GM23338 (cell line): ENCODE measurements at regions not wholly inside any gene's neighbourhood (a gene's known extent, or its start where the extent isn't known, plus 50 kb on each side); places are given as distances from the start of the nearest gene placed in this dataset.
A peak's percentile ranks its signal among the peaks of the same experiment; 100 is the strongest.

Source experiments
- ATAC-seq: fragments of 200-7000 bp; cut with Tn5 transposase; 3 replicates; pipeline ENCODE4 v1.9.1; 2020
- DNase-seq: peaks from one replicate; pipeline ENCODE4 v3.0.0-alpha.2; 2015; ENCODE audit warnings: low spot score
- H2AFZ ChIP-seq: fragments of 200-600 bp; sonication (generic); 2 replicates; pipeline ENCODE4 v1.8.0; 2016; ENCODE audit warnings: antibody characterized with exemption, mild to moderate bottlenecking, moderate library complexity
- H3F3A ChIP-seq: fragments of 200-600 bp; sonication (generic); replicated peaks from 2 replicates; pipeline ENCODE4 v1.8.0; 2017; ENCODE audit warnings: antibody characterized with exemption, mixed run types, low read depth
- H3K27ac ChIP-seq: fragments of 200-600 bp; sonication (generic); 2 replicates; pipeline ENCODE4 v1.6.1; 2016; ENCODE audit warnings: low read depth
- H3K27me3 ChIP-seq: fragments of 200-600 bp; sonication (generic); 2 replicates; pipeline ENCODE4 v1.8.0; 2016; ENCODE audit warnings: mild to moderate bottlenecking, mixed run types, moderate library complexity; ENCODE audit not compliant: insufficient read depth
- H3K36me3 ChIP-seq: fragments of 200-600 bp; sonication (generic); 2 replicates; pipeline ENCODE4 v1.8.0; 2016; ENCODE audit warnings: mild to moderate bottlenecking; ENCODE audit not compliant: insufficient read depth
- H3K4me1 ChIP-seq: fragments of 200-600 bp; sonication (generic); 2 replicates; pipeline ENCODE4 v1.8.0; 2016; ENCODE audit warnings: mild to moderate bottlenecking, moderate library complexity; ENCODE audit not compliant: insufficient read depth
- H3K4me2 ChIP-seq: fragments of 200-600 bp; sonication (generic); 2 replicates; pipeline ENCODE4 v1.7.1; 2017; ENCODE audit warnings: mixed run types
- H3K4me3 ChIP-seq: fragments of 200-600 bp; sonication (generic); 2 replicates; pipeline ENCODE4 v1.6.1; 2016; ENCODE audit warnings: mixed run types
- H3K79me2 ChIP-seq: fragments of 200-600 bp; sonication (generic); replicated peaks from 2 replicates; pipeline ENCODE4 v1.8.0; 2017; ENCODE audit warnings: mild to moderate bottlenecking; ENCODE audit not compliant: insufficient read depth
- H3K9me2 ChIP-seq: fragments of 200-600 bp; sonication (generic); 2 replicates; pipeline ENCODE4 v1.8.0; 2017; ENCODE audit not compliant: insufficient read depth
- H4K20me1 ChIP-seq: fragments of 200-600 bp; sonication (generic); replicated peaks from 2 replicates; pipeline ENCODE4 v1.8.0; 2017; ENCODE audit warnings: mild to moderate bottlenecking; ENCODE audit not compliant: insufficient read depth
- H3K27ac Mint-ChIP-seq: 2 replicates; pipeline ENCODE4 v1.8.0; 2020; ENCODE audit warnings: inconsistent platforms, mild to moderate bottlenecking, moderate library complexity, mixed read lengths
- H3K27me3 Mint-ChIP-seq: 3 replicates; pipeline ENCODE4 v1.8.0; 2022; ENCODE audit warnings: low read depth, mild to moderate bottlenecking, moderate library complexity, mixed read lengths, inconsistent platforms; ENCODE audit not compliant: insufficient read depth, poor library complexity
- H3K36me3 Mint-ChIP-seq: 3 replicates; pipeline ENCODE4 v1.8.0; 2021; ENCODE audit warnings: low read depth, mild to moderate bottlenecking, inconsistent platforms, moderate library complexity, mixed read lengths
- H3K4me1 Mint-ChIP-seq: 3 replicates; pipeline ENCODE4 v1.8.0; 2020; ENCODE audit warnings: mild to moderate bottlenecking, inconsistent platforms, mixed read lengths
- H3K4me3 Mint-ChIP-seq: 3 replicates; pipeline ENCODE4 v1.8.0; 2021; ENCODE audit warnings: moderate library complexity, mild to moderate bottlenecking, inconsistent platforms, mixed read lengths
- H3K9me3 Mint-ChIP-seq: 3 replicates; pipeline ENCODE4 v1.8.0; 2020; ENCODE audit warnings: moderate library complexity, mild to moderate bottlenecking, inconsistent platforms, mixed read lengths
- CREB1 ChIP-seq: fragments of 250-450 bp; sonication (Bioruptor Pico); IDR thresholded peaks from 2 replicates; pipeline ENCODE4 v1.5.0; 2020; ENCODE audit warnings: low read depth, mild to moderate bottlenecking, moderate library complexity
- ETS1 ChIP-seq: IDR thresholded peaks from 2 replicates; pipeline ENCODE4 v1.6.1; 2016; ENCODE audit warnings: antibody characterized with exemption
- EZH2 ChIP-seq: fragments of 200-600 bp; sonication (generic); IDR thresholded peaks from one replicate; pipeline ENCODE4 v1.8.0; 2017; ENCODE audit warnings: antibody characterized with exemption, mild to moderate bottlenecking, low read depth; ENCODE audit not compliant: unreplicated experiment
- EZH2phosphoT487 ChIP-seq: fragments of 200-600 bp; sonication (generic); IDR thresholded peaks from one replicate; pipeline ENCODE4 v1.8.1; 2018; ENCODE audit warnings: antibody characterized with exemption; ENCODE audit not compliant: unreplicated experiment
- JUNB ChIP-seq: IDR thresholded peaks from one replicate; pipeline ENCODE4 v1.6.1; 2016; ENCODE audit warnings: antibody characterized with exemption; ENCODE audit not compliant: unreplicated experiment
- NANOG ChIP-seq: IDR thresholded peaks from 2 replicates; pipeline ENCODE4 v1.6.1; 2016; ENCODE audit warnings: antibody characterized with exemption, borderline replicate concordance
- STAT1 ChIP-seq: IDR thresholded peaks from one replicate; pipeline ENCODE4 v1.6.1; 2016; ENCODE audit warnings: antibody characterized with exemption; ENCODE audit not compliant: unreplicated experiment
- ZNF114 ChIP-seq: fragments of 250-450 bp; sonication (Bioruptor Pico); IDR thresholded peaks from 2 replicates; pipeline ENCODE4 v1.5.0; 2020; ENCODE audit warnings: mild to moderate bottlenecking, moderate library complexity
- ZNF331 ChIP-seq: fragments of 250-450 bp; sonication (Bioruptor Pico); IDR thresholded peaks from 2 replicates; pipeline ENCODE4 v1.5.0; 2020; ENCODE audit warnings: low read depth, mild to moderate bottlenecking, moderate library complexity
- ZNF462 ChIP-seq: fragments of 250-450 bp; sonication (Bioruptor Pico); IDR thresholded peaks from 2 replicates; pipeline ENCODE4 v1.5.0; 2020; ENCODE audit warnings: mild to moderate bottlenecking, moderate library complexity

- no peak for TF ChIP-seq ZNF462
Observed at GRCh38 chr2:8412082-8412481, 269.8 kb upstream of the ID2 start (continued).

GRCh38 chr2:8412586-8412985 is 269.3 kb upstream of the ID2 start:
- Mint-ChIP-seq H3K4me1 (peaks cover 7% of the 10 kb centered on the region; the same call in 2 of the 3 replicates), H3K27ac (no peak overlapping the region), H3K27me3 (peaks cover 1% of the 10 kb centered on the region), H3K4me3 (no peak overlapping the region), H3K36me3 (no peaks in the 10 kb centered on the region), H3K9me3 (no peaks in the 10 kb centered on the region)
- Histone ChIP-seq H3K4me2 (no peak overlapping the region), H3K4me3 (no peak overlapping the region), H3K27ac (no peak overlapping the region), H4K20me1 (no peaks in the 10 kb centered on the region), H3K4me1 (no peaks in the 10 kb centered on the region), H3K79me2 (no peaks in the 10 kb centered on the region), H3K9me2 (peaks cover 11% of the 10 kb centered on the region; the same call in 1 of the 2 replicates), H3K27me3 (no peaks in the 10 kb centered on the region), H3K36me3 (no peaks in the 10 kb centered on the region), H3F3A (no peaks in the 10 kb centered on the region), H2AFZ (peak overlapping the region; percentile 21; the same call in 1 of the 2 replicates)
- peak; percentile 66 for ATAC-seq
- peak; percentile 5 for DNase-seq
- TF ChIP-seq JUNB, result no peak
- no peak for TF ChIP-seq ZNF462
- TF ChIP-seq ZNF114 (CRISPR knock-in tag), result no peak
- TF ChIP-seq ZNF331, result no peak
- no peak for TF ChIP-seq NANOG
- no peak for TF ChIP-seq ETS1
- no peak for TF ChIP-seq EZH2phosphoT487
- no peak for TF ChIP-seq EZH2
- no peak for TF ChIP-seq STAT1
- no peak for TF ChIP-seq CREB1 (CRISPR knock-in tag)
